Ishikawa (cell line): ENCODE measurements at regions not wholly inside any gene's neighbourhood (a gene's known extent, or its start where the extent isn't known, plus 50 kb on each side); places are given as distances from the start of the nearest gene placed in this dataset.

Experiments used
- EP300 ChIP-seq: IDR thresholded peaks from 2 replicates; pipeline ENCODE4 v1.6.1; 2012; ENCODE audit warnings: borderline replicate concordance
- MAX ChIP-seq: IDR thresholded peaks from 2 replicates; pipeline ENCODE4 v1.6.1; 2012
- TCF12 ChIP-seq: IDR thresholded peaks from 2 replicates; pipeline ENCODE4 v1.6.1; 2012; ENCODE audit warnings: low read depth
- YY1 ChIP-seq: IDR thresholded peaks from 2 replicates; pipeline ENCODE4 v1.6.1; 2012; ENCODE audit warnings: low read depth
- TF ChIP-seq, protein P1 (sequence below): IDR thresholded peaks from 2 replicates; pipeline ENCODE4 v1.6.1; 2012; ENCODE audit warnings: low read depth, mild to moderate bottlenecking

DNA sequence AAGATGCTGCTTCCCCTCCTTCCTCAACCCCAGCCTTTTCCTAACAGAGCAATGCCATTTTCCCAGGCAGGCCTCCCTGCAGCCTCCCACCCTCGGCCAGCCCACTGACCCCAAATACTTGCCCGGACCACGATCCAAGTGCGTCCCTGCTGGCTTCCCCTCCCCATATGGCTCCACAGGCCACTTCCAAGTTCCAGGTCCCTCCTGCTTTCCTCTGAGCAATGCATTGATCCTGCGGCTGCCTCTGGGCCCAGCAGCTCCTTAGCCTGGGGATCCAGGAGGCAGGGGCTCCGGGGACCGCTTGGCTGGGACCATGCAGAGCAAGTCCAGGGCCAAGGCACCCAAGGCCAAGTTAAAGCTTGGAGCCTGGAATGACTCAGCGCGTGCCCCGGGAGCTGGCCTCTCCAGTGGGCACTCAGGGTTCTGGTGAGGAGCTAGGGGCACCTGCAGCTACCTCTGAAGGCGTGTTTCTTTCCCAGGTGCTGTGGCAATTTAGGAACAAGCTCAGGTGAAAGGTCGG is 51.9 kb upstream of the ENPP7 start:
- TF ChIP-seq, protein P1, sequence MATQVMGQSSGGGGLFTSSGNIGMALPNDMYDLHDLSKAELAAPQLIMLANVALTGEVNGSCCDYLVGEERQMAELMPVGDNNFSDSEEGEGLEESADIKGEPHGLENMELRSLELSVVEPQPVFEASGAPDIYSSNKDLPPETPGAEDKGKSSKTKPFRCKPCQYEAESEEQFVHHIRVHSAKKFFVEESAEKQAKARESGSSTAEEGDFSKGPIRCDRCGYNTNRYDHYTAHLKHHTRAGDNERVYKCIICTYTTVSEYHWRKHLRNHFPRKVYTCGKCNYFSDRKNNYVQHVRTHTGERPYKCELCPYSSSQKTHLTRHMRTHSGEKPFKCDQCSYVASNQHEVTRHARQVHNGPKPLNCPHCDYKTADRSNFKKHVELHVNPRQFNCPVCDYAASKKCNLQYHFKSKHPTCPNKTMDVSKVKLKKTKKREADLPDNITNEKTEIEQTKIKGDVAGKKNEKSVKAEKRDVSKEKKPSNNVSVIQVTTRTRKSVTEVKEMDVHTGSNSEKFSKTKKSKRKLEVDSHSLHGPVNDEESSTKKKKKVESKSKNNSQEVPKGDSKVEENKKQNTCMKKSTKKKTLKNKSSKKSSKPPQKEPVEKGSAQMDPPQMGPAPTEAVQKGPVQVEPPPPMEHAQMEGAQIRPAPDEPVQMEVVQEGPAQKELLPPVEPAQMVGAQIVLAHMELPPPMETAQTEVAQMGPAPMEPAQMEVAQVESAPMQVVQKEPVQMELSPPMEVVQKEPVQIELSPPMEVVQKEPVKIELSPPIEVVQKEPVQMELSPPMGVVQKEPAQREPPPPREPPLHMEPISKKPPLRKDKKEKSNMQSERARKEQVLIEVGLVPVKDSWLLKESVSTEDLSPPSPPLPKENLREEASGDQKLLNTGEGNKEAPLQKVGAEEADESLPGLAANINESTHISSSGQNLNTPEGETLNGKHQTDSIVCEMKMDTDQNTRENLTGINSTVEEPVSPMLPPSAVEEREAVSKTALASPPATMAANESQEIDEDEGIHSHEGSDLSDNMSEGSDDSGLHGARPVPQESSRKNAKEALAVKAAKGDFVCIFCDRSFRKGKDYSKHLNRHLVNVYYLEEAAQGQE: no peak
- TF ChIP-seq EP300 (no peak), MAX (no peak), TCF12 (no peak), YY1 (no peak)
